ENCODE measurements at regions not wholly inside any gene's neighbourhood (a gene's known extent, or its start where the extent isn't known, plus 50 kb on each side); places are given as distances from the start of the nearest gene placed in this dataset.

DNA sequence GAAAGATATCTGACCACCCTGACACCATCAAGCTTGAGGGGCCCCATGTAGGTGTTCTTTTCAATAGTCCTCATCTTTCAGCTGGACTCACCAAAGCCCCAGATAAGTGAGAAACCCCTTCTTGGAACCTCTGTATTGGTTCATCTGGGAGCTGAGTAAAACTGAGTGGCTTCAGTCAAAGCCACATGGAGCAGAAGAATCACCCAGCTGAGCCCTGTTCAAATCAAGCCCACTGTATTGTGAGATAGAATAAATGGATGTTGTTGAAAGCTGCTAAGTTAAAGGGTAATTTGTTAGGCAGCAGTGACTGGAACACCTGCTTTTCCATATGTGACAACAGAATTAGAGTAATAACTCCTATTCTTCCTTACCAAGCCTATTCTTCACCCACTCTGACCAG is 64.8 kb upstream of the SDK1 start:
- DNase-seq, result no peak

DNA sequence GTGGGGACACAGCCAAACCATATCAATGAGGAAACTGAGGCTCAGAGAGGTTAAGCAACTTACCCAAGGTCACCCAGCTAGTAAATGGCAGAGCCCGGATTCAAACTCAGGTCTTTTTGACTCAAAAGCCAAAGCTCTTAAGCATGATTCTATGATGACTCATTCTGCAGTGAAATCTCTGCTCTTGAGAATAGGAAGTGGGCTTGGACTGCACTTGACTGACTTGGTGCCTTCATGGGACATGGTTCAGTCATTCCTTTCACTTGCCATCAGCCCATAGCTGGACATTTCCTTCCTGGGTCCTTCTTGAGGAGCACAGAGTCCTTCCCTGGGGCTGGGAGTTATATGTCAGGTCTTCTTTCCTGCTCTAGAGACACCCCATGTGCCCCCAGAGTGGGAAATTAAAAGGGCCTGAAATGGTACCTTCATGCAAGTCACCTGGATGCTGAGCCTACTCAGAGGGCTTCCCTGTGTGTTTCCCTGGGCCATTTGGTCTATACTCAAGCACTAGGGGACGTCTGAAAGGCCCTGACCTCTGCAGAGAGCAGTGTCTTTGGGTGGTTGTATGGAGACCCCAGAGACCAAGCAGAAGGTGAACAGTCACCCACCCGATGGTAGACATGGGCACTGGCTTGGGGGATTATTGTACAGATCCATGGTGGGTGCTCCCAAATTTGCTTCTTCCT is 62.4 kb upstream of the SDK1 start:
- DNase-seq, result no peak

DNA sequence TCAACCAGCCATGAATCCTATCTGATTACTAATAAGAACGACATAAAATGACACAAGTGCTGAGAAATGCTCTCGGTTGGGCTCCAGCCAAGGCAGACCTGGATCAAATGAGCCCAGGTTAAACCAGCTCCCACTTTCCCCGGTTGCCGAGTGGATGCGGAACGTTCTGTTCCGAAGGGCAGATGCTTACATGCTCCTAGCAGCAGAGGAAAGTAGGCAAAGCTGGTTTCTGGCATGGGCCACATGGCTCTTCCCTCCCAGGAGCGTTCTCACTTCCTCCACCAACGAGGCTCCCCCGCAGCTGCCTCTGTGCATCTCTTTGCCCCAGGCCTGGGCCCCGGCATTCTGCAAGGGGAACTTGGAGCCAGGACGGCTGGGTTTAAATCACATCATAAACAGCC is 61.8 kb upstream of the SDK1 start:
- DNase-seq, result no peak

GRCh38 chr7:3240826-3241430 is 60.1 kb upstream of the SDK1 start:
- DNase-seq, result no peak

GRCh38 chr7:3241686-3242258 is 59.3 kb upstream of the SDK1 start:
- no peak for DNase-seq

GRCh38 chr7:3242398-3242972 is 58.6 kb upstream of the SDK1 start:
- no peak for DNase-seq

GRCh38 chr7:3243256-3243655 is 57.8 kb upstream of the SDK1 start:
- no peak for DNase-seq

- no peak for DNase-seq
Observed at GRCh38 chr7:3243680-3244079, 57.4 kb upstream of the SDK1 start.

DNA sequence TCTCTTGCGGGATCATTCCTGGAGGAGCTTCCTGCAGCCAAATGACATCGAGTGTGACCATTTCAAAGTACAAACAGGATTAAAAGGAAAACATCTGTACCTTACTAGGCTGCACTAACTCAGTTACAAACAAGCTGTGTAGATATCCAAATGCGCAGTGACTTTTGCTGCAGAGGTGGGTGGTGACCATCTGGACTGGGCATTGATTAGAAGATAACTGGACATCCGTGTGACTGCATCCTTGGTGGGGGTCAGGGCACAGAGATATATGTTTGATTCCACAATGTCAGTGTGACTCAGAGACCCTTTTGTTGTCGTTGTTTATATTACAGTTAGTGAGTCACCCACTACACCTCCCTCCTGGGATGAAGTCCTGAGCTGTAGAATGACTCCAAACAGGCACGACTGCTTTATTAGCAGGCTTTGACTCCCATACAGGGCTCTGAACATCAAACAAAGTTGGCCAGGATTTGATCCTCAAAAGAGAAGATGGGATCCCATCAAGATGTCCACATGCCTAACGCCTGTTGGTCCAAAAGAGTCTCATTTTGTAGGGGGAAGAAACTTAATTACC is 56.7 kb upstream of the SDK1 start:
- no peak for DNase-seq

DNA sequence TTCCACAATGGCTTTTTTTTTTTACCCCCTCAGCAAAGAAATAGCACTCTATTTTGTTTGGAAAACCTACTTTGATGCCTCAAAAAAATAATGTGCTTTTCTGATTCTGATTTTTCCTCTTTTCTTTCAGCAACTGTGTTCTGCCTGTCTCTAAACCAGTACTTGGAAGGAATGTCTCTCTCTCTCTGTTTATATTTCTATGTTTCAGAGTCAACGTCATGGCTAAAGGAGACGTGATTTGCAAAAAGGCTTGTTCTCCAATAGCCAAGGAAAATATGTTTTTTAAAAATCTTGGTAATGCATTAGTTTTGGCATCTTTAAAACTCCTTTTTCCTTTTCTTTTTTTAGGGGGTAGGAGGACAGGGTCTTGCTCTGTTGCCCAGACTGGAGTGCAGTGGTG is 56.0 kb upstream of the SDK1 start:
- DNase-seq, result no peak

DNA sequence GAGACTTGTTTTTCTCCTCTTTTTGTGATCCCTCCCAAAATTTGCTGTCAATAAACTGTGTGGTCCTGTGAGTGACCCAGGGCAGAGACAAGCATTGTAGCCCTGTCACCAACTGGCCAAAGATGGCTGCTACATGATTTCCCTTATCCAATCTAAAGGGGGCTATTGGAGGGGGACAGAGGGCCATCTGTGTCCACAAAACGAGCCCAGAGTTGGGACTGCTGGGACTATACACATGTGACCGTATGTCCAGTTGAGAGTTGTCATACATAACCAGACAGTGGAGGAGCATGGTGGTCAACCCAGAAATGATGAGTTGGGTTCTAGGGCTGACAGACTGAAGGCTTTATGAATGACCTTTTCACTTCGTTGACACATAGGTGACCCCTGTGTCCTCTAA is 55.3 kb upstream of the SDK1 start:
- DNase-seq, result no peak

- no peak for DNase-seq
Observed at GRCh38 chr7:3246127-3246526, 54.9 kb upstream of the SDK1 start.

DNA sequence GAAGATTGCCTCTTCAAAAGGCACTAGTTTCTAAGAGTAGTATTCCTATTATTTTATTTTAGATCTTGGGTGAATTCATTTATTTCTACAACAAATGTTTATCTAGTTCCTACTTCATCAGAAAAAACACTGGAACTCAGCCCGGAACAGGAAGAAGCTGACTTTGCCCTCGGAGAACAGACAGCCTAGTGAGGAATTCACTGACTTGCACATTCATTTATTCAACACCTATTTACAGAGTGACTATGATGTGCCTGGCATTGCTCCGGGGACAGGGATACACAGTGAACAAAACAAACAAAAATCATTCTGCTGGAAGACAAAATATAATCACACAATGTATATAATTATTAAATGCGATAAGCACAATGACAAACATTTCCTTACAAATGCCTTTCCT is 54.4 kb upstream of the SDK1 start:
- DNase-seq, result no peak

DNA sequence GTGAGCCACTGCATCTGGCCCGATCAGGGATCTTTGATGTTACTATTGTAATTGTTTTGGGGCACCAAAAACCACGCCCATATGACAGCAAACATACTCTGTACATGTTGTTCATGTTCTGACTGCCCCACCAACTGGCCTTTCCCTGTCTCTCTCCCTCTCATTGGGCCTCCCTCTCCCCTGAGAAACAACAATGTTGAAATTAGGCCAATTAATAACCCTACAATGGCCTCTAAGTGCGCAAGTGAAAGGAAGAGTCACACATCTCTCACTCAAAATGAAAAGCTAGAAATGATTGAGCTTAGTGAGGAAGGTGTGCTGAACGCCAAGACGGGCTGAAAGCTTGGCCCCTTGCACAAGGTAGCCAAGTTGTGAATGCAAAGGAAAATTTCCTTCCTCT is 50.3 kb upstream of the SDK1 start:
- DNase-seq, result no peak

Measured in central memory CD4-positive, alpha-beta T cell (primary cell).